Left renal pelvis (tissue), 4 donors: ENCODE measurements at regions not wholly inside any gene's neighbourhood (a gene's known extent, or its start where the extent isn't known, plus 50 kb on each side); places are given as distances from the start of the nearest gene placed in this dataset.
"Not testable (repeated sequence)": the region's sequence is repeated elsewhere in the genome, so short reads cannot be mapped to it uniquely, and the experiment has no call there.

ENCODE experiments used
- DNase-seq, 4 donors: peaks; one replicate each; pipeline ENCODE4 v3.0.0-alpha.2; 2013; ENCODE audit warnings: low read depth in 4 of 4, low spot score in 3 of 4

DNA sequence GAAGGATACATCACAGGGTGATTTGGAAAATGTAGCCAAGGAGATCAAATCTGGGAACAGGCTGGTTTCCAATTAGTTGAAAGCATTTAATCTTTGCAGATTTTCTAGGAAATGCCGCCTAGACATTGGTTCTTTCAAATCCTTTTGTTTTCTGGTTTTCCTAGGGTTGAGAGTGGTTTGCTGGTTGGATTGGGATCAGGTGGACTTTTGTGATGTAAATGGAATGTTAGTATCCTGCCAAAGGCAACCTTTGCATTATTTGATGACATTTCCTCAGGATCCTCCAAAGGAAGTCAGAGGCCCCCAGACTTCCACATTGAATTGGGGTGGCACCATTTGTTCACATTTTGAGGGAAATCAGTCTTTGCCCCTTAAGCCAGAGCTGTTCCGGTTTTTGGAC is 245.5 kb upstream of the RPS23 start:
- no peak for DNase-seq

DNA sequence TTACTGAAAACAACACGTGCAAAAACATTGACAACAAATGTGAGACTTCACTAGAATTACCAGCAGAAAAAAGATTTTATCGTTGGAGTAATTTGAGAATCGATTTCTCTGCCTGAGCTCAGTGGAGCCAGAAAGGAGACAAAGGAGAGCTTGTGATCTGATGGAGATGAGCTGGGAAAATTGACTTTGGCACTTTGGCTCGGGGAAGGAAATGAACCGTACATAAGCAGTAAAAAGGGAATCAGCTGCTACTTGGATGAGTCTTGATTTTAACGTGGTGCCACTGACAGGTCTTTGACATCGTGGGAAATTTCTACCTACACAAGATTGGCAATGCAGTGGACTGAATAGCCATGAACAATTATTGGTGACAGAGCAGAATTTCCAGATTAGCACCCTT is 244.7 kb upstream of the RPS23 start:
- no peak for DNase-seq

DNA sequence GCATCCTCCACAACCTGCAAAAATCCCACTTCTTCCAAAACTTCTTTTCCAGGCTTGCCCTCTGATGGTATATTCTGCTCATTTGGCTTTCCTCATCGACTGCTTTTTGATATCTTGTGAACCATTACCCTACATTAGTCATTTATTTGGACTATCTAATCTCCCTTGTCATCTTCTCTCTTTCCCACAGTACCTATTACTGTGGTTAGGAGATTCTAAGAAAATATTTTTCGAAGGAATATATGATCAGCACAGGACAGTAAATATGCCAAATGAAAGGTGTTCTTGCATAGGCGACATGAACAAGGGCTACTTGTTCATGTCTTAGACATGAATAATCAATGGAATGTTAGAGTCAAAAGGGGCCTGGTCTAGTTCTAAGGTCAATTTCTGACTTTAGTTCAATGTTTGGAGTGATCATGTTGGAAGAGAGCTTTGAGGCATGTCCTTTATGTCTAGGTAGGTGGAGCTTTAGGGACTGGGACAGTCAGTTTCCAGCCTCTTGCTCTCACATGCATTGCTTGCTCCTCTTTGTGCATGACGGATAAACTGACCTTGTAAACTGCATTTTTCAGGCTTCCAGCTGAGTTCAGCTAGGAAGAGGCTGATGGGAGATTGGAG is 243.4 kb upstream of the RPS23 start:
- no peak for DNase-seq

DNA sequence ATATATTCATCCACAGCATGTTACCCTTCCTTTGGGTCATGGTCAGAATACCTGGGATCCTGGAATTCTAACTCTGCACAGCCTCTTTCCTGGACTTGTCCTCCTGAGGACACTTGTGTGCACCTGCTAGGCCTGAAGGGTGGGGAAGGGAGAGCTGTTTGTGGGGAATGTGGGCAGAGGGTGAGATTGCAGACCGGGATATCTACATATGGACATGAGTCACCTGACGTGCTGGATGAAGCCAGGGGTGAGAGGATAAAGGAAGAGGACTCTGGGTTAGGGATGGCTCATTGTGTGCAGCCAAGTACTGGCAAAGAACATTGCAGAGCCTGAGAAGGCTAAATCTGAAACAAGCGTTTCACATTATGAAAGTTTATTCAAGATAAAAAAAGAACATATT is 241.4 kb upstream of the RPS23 start:
- DNase-seq = no peak

DNA sequence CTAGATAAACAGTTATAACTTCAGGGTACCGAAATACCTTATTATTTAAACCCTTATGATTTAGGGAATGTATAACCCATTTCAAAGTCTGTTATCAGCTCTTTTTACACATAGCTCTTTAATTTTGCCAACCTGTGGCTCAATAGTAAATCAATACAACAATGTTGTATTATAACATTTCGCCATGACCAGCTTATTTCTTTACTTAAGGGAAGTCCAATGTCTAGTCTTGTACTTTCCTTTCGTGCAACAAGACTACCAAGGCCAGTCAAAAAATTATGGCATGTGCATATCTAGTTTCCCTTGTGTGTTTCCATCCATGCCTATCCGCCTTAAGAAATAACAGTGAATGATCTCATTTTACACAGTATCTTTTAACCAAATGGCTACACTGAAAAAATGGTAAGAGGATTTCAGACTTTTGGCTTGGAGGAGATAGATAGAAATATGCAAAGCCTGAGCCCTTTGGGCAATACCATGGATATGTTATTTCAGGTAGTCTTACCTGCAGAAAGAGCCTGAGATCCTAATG is 239.5 kb upstream of the RPS23 start:
- no peak for DNase-seq

DNA sequence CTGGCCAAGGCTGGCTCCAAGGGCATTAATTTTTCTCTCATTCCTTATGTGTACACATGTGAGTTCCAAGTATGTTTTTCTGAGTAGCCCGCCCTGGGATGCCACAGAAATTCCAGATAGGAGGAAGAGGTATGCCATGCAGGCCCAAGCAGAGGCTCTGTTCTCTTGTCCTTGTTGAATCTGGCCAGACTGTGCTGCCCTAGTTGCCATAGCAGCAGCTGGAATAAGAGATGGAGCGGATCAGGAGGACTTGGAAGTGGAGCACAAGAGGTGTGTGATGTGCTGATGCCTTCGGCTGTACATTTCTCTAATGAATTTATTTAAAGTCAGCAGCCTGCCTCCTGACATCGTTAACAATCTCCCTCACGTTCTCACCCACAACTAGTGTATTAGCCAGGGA is 235.6 kb upstream of the RPS23 start:
- no peak for DNase-seq

DNA sequence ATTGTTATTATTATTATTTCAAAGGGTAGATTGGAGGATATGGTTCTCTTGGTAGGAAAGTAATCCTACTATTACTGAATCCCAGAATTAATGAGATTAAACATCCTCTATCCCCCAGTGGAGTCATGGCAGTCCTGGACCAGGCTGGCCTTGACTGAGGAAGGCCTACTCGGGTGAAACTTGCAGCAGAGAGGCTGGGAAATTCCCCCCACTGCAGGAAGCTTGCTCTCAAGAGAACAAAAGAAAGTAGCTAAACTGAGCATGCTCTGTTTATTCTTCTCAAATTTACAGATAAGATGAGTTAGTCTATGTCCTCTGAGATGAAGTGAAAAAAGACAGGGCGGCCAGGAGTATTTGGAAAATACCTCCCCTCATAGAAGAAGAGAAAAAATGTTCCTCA is 233.9 kb upstream of the RPS23 start:
- no peak for DNase-seq

DNA sequence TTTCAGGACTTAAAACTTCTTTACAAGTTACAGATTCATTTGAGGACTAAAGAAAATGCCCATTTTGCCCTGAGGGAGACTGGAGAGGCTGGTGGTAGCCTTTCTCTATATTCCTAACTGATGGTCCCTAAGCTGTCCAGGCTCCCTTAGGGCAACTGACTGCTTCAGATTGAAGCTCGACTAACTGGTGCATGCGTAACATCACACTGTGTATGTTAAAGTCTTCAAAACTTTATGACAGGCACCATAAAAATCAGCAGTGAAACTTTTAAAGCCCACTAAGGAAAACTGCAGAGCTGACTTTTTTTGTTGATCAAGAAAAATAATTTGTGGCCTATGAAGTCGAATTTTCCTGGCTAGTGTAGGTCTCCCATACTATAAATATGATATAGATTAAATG is 233.0 kb upstream of the RPS23 start:
- no peak for DNase-seq

DNA sequence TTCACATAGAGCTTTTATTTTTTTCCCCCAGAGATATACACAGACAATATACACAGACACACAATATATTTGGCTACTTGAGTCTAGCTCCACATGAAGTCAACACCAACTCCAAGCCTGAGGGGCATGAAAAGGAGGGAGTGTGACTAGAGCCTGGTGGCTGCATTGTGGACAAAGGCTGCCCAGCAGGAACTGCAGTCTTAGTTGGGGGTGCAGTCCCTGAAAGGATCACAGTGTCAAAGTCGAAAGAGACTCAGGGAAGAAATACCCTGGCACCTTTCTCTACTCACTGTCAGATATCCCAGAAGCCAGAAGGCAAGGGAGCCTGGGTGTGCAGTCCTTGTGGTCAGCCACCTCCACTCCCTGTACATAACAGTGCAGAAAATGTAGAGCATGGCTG is 231.6 kb upstream of the RPS23 start:
- no peak for DNase-seq

DNA sequence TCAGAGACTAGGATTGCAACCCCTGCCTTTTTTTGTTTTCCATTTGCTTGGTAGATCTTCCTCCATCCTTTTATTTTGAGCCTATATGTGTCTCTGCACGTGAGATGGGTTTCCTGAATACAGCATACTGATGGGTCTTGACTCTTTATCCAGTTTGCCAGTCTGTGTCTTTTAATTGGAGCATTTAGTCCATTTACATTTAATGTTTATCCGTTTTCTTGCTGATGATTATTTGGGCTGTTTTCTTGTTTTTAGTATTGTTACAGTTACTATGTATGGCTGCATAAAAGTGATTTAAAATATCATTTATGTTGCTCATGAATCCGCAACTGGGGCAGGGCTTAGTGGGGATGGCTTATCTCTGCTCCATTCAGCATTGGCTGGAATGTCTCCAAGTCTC is 228.2 kb upstream of the RPS23 start:
- DNase-seq = not testable (repeated sequence)

DNA sequence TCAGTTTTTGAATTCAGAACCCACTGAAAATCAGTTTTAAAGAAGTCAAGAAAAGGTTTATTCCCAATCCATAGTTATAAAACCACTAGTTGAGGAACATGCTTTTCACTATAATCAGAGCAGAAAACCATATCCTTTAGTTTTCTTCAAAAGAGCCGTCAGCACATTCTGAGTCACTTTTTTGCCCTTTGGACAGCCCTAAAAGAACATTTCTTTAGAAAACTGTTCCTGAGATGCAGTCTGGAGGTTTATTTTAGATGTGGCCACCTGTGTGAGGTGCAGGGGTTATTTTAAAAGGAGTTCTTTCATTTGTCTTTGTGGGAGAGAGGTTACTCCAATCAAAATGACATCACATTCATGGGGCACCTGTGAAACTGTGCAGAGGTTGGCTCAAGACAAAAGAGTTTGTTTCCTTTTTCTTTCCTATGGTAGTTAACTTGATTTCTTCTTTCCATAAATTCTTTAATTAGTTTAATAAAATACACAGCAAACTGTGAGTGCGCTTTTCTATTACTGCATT is 221.6 kb upstream of the RPS23 start:
- no peak for DNase-seq

DNA sequence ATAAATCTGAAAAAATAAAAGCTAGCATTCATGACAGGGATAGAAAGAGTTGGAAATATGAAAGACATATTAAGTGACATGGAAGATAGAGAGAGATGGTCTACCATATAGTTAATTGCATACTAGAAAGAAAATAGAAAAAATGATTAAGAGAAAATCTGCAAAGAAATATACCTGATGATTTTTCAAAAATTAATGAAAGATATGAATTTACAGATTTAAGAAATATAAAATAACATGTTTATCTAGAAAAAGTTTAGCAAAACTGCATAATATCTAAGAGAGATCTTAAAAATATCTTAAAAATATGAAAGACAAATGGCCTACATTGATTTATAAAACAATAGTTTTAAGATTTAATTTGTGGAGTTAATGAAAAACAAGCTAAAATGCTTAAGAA is 219.1 kb upstream of the RPS23 start:
- no peak for DNase-seq

DNA sequence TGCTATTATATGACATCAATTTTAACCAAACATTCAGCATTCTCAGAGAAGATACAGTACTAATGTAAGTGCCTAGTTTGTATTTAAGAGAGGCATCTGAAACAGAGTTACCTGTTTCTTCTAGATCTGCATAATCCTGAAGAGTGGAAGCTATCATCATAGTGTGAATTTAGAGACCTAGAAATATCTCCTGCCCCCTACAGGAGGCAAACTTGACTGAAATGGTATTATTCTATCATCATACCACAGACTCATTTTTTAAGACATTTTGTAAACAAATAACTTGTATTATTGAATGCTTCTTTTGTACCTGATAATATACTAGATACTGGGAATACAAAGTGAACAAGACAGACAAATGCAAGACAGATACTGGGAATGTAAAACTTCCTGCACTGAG is 216.8 kb upstream of the RPS23 start:
- no peak for DNase-seq

DNA sequence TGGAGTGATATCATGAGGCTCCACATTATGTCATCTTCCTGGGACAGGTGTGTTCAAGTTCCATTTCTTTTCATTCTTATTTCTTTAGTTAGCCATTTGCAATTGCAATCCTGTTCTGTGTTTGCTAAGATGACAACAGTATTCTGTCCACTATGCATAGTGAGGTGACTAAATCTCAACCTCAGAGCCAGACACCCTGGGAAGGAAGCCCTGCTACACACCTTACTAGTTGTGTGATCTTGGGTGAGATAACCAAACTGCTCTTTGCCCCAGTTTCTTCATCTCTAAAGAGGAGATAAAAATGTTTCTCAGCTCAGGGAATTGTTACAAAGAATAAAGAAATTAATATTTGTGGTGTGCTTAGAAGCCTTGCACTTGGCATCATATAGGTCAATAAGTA is 215.1 kb upstream of the RPS23 start:
- no peak for DNase-seq

DNA sequence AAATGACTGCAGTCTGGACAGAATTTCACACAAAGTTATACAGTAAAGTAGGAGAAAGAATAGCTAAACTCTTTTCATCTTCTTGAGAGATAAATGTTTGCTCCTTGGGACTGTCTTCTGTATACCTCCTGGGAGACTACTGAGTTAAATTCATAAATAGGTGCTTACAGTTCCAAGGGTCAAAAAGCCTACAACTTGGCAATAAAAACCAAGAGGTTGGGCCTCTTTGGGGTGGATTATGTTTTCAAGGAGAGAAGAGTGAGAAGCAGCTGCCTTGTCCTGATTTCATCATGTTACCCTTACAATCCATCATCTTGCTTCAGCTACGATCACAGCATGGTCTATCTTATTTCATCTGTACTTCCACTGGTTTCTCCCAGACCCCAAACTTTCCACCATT is 213.2 kb upstream of the RPS23 start:
- no peak for DNase-seq

DNA sequence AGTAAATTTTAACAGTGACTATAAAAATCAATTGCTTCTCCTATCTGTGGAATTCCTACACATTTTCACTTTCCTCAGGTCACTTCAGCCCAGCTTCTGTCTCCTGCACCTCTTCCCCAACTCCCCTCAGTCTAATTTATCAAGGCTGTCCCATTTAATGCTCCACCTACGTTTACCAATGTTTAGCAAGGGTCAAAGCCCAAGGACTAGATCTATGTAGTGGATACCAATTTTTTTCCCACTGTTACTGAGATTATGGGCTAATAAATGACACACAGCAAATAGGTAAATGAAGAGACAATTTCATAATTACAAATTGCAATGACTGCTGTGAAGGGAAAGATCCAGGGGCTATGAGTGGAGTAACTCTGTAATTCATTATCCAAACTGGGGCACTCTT is 211.5 kb upstream of the RPS23 start:
- no peak for DNase-seq

DNA sequence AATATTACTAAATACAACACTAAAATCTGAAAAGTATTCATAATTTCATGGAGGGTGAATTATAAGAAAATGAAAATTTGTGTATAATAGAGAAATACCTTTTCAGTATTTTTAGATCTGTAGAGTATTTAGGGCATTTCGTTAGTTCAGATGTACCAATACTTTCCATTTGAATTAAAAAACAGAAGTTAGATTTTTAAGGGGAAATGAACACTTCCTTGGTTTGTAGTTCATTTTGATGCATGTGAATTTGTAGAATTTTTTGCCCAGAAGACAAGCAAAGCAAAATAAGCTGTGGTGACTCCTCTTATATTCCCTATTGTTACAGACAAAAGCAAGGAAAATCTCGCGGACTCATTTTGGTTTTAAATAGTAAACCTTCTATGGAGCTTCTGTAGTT is 209.0 kb upstream of the RPS23 start:
- no peak for DNase-seq

DNA sequence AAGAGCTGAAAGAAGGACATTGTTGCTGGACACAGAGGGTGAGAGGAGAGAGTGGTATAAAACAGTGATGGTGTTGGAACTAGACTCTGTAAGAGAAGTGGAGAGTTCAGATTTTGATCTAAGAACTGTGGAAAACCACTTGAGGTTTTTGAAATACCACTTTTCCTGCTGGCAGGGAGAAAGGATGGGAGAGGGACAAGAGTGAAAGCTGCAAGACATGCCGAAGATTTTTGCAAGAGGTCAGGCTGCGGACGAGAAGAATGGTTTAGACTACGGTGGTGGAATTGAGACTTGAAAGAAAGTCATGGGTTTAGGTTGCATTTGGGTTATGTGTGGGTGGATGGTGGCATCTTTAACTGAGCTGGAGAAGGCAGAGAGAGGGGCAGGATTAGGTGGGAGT is 202.2 kb upstream of the RPS23 start:
- DNase-seq = no peak

DNA sequence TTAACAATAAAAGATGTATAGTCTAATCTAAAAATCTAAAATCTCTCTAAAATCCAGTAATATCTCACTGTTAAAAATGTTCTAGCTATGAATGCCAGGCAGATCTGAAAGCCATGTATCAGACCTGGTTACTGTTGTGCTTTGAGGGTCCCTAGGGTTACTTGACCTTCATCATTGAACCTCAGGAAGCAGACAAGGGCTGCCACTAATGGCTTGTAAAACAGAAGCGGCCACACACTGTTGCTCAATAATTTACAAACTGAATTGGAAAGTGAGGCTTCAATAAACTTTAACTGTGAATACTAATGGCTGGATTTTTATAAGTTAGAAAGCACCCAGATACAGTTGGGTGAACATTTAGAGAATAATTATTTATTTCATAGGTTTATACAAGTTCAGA is 198.0 kb upstream of the RPS23 start:
- DNase-seq = no peak

DNA sequence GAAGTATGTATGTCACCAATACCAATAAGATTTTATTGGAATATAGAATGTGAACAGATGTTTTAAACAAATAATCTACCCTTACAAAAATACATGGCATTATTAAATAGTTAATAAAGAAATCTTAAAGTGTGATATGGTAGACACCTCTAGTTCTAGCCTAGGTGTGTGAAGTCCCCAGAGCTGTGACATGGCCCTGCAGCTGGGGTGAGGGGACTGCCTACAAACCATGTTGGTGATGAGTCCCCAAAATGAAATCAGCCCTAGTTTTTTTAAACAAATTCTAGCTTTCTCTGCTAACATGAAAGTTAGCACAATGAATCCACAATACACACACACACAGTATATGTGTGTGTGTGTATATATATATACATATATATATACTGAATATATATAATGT is 195.1 kb upstream of the RPS23 start:
- DNase-seq = no peak

DNA sequence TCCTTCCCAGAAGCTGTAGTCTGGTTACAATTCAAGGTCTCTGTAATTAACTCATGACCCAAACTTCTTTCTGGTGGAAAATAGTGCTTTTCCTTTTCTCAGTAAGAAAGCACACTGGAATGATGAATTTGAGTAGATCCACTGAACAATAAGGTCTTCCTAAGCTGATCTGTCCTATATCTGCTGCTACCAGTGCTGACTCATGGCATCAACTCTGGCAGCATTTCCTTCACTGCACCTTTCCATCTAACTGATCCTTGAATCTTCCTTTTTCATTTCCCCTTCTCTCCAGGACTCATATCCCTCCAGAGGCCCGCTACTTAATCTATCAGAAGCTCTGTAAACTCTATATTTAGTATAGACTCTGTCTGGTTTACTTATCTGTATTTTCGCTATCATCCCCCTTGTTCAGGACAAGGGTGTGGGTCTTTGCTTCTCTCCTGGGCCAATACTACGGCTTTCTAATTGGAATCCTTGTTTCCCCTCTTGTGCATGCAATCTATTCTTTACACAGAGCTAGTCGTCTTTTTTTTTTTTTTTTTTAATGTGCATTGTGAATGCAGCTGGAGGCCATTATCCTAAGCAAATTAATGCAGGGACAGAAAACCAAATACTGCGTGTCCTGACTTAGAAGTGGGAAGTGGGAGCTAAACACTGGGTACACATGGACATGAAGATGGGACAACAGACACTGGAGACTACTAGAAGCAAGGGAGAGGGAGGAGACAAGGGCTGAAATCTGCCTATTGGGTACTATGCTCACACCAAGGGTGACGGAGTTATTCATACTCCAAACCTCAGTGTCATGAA is 192.2 kb upstream of the RPS23 start:
- DNase-seq = no peak

DNA sequence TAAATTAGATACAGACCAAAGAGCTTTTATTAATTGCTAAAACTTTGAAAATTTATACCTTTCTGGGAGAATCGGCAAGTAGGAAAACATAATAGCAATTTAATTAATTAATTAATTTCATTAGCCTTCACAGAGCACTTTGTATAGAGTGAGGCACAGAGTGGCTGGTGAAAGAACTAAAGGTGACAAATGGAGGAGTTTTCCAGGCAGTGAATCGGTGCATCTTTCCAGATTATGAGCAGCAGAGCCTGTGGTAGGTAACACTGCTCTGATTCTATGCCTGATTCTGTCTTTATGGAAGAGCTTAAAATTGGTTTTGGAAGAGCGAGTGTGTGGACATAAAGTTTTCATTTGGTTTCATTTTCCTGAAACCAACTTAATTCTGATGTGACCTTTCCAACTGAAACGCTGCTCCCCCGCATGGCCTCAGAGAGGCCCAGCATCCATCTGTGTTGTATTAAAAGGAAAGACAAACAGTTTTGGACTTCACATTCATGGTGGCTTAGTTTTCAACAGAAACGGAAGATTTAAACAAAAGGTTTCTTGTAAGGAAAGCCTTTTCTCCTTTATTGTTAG is 188.9 kb upstream of the RPS23 start:
- peak; percentile 12 to 38 (median 26) for DNase-seq
